Ovary (tissue), 3 donors: ENCODE measurements at regions not wholly inside any gene's neighbourhood (a gene's known extent, or its start where the extent isn't known, plus 50 kb on each side); places are given as distances from the start of the nearest gene placed in this dataset.

Experiments used
- CTCF ChIP-seq, 3 donors: fragments of 450-650 bp in 2 of 3; fragments of 200-600 bp in 1 of 3; IDR thresholded peaks; one replicate each; pipeline versions ENCODE4 v1.5.1 to v1.8.0; 2016 to 2022; ENCODE audit warnings: antibody characterized with exemption in 3 of 3, mild to moderate bottlenecking in 1 of 3
- EP300 ChIP-seq: sonication (generic); formaldehyde crosslinking; IDR thresholded peaks from one replicate; pipeline ENCODE4 v1.6.1; 2017; ENCODE audit warnings: antibody characterized with exemption
- POLR2A ChIP-seq: fragments of 450-650 bp; IDR thresholded peaks from one replicate; pipeline ENCODE4 v1.6.1; 2017; ENCODE audit warnings: antibody characterized with exemption, mild to moderate bottlenecking, moderate library complexity
- donor health status: DM: no; HTN: no; CAD: no.

DNA sequence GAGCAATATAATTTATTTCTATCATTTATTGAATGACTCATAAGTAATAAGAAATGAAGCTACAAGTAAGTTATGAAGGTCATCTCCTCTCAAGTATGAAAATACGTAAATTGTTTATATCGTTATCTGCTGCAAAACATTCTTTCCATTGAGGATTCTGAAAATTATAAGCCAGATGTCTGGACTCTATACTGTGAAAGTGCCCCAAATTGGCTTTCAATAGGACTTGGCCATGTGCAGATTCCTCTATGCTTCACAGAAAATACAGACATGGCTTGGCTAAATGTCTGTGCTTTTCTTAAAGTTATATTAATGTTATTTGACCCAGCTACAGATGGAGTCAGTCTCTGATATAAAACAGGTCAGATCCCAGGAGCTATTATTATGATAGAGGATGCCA is 2109.9 kb upstream of the AGA start:
- TF ChIP-seq CTCF (IDR thresholded peaks at IDR 0.05) (no peak), POLR2A (no peak), EP300 (no peak)
